Endothelial cell of umbilical vein (primary cell): ENCODE measurements at regions not wholly inside any gene's neighbourhood (a gene's known extent, or its start where the extent isn't known, plus 50 kb on each side); places are given as distances from the start of the nearest gene placed in this dataset.

Source experiments
- BruUV-seq: library from RNA; stranded (reverse); fragments of 400-500 nt; replicated peaks from 2 replicates; lab custom pipeline; 2021; lab: Mats Ljungman, UMichigan
- CTCF ChIA-PET: fragments of 300-600, 350-600 bp; sonication (Branson Sonifier 250); formaldehyde crosslinking; loops from one replicate; lab custom pipeline; 2021; ENCODE audit warnings: antibody characterized with exemption, inconsistent platforms; lab: Charles Lee
- POLR2A ChIA-PET: fragments of 300-600, 350-600 bp; sonication (Branson Sonifier 250); formaldehyde crosslinking; loops from one replicate; lab custom pipeline; 2021; ENCODE audit warnings: antibody characterized with exemption, inconsistent platforms; lab: Charles Lee
- DNase-seq: peaks from one replicate; pipeline ENCODE4 v3.0.0-alpha.2; 2011; ENCODE audit warnings: low read depth, low spot score
- FAIRE-seq: peaks from 2 replicates; lab custom pipeline; 2011; peaks lifted over from hg19 to GRCh38; lab: Jason Lieb, UNC
- H2AFZ ChIP-seq: 2 replicates; pipeline ENCODE4 v1.6.0; 2012; ENCODE audit warnings: low read depth, low read length, control low read depth, inconsistent platforms
- H3K27ac ChIP-seq: 2 replicates; pipeline ENCODE4 v1.5.1; 2011; ENCODE audit warnings: low read depth, mild to moderate bottlenecking, control low read depth, low read length, moderate library complexity; ENCODE audit not compliant: insufficient read depth
- H3K27me3 ChIP-seq, 2 experiments: 2 replicates each; pipeline versions ENCODE4 v1.6.0 to v1.6.1; 2011; ENCODE audit warnings: low read length in 2 of 2, mixed read lengths in 1 of 2; ENCODE audit not compliant: control insufficient read depth in 2 of 2, insufficient read depth in 2 of 2
- H3K36me3 ChIP-seq, 2 experiments: 2 replicates in 1 of 2; 3 replicates in 1 of 2; pipeline ENCODE4 v1.5.1; 2011; ENCODE audit warnings: low read length in 2 of 2, mild to moderate bottlenecking in 1 of 2, moderate library complexity in 1 of 2; ENCODE audit not compliant: control insufficient read depth in 2 of 2, insufficient read depth in 2 of 2; ENCODE audit errors: extremely low read depth in 1 of 2
- H3K4me1 ChIP-seq: 3 replicates; pipeline ENCODE4 v1.5.1; 2011; ENCODE audit warnings: mild to moderate bottlenecking, low read length; ENCODE audit not compliant: control insufficient read depth, insufficient read depth; ENCODE audit errors: extremely low read depth
- H3K4me2 ChIP-seq: 2 replicates; pipeline ENCODE4 v1.6.1; 2011; ENCODE audit warnings: low read length, control low read depth, mixed read lengths; ENCODE audit not compliant: insufficient read depth
- H3K4me3 ChIP-seq, 3 experiments: fragments of 200-600 bp in 1 of 3; sonication (generic), shearing (Covaris generic) in 1 of 3; replicated peaks in 1 of 3; 2 replicates each; pipeline ENCODE4 v1.5.1; 2011 to 2016; ENCODE audit warnings: control low read depth in 3 of 3, low read length in 3 of 3, mild to moderate bottlenecking in 2 of 3, inconsistent platforms in 1 of 3, low read depth in 1 of 3, moderate library complexity in 1 of 3; ENCODE audit not compliant: insufficient read depth in 1 of 3
- H3K79me2 ChIP-seq: 2 replicates; pipeline ENCODE4 v1.6.0; 2012; ENCODE audit warnings: low read length, inconsistent platforms; ENCODE audit not compliant: control insufficient read depth, insufficient read depth
- H3K9ac ChIP-seq: replicated peaks from 2 replicates; pipeline ENCODE3; 2011; ENCODE audit warnings: low read length, control low read depth; ENCODE audit not compliant: insufficient read depth; ENCODE audit errors: extremely low read depth
- H3K9me1 ChIP-seq: replicated peaks from 3 replicates; pipeline ENCODE4 v1.6.0; 2011; ENCODE audit warnings: mild to moderate bottlenecking, low read length; ENCODE audit not compliant: control insufficient read depth, insufficient read depth; ENCODE audit errors: extremely low read depth
- H3K9me3 ChIP-seq: replicated peaks from 2 replicates; pipeline ENCODE4 v1.5.1; 2012; ENCODE audit warnings: low read length, inconsistent platforms; ENCODE audit not compliant: control insufficient read depth, insufficient read depth
- H4K20me1 ChIP-seq: replicated peaks from 2 replicates; pipeline ENCODE3; 2011; ENCODE audit warnings: mild to moderate bottlenecking, low read length; ENCODE audit not compliant: control insufficient read depth, insufficient read depth; ENCODE audit errors: extremely low read depth
- EZH2 ChIP-seq: IDR thresholded peaks from 2 replicates; pipeline ENCODE4 v1.6.1; 2012; ENCODE audit warnings: borderline replicate concordance, low read depth, mild to moderate bottlenecking, moderate library complexity, low read length, inconsistent platforms; ENCODE audit not compliant: severe bottlenecking
- FOS ChIP-seq: IDR thresholded peaks from 2 replicates; pipeline ENCODE4 v1.6.1; 2011; ENCODE audit warnings: mild to moderate bottlenecking, low read length, moderate library complexity, borderline replicate concordance; ENCODE audit not compliant: insufficient read depth
- GATA2 ChIP-seq: IDR thresholded peaks from 2 replicates; pipeline ENCODE4 v1.7.0; 2011; ENCODE audit warnings: low read depth, mild to moderate bottlenecking, moderate library complexity, mixed read lengths, low read length; ENCODE audit not compliant: insufficient read length, insufficient read depth
- JUN ChIP-seq: IDR thresholded peaks from 2 replicates; pipeline ENCODE4 v1.6.1; 2011; ENCODE audit warnings: borderline replicate concordance, low read depth; ENCODE audit not compliant: insufficient read length, insufficient read depth
- MYC ChIP-seq: IDR thresholded peaks from one replicate; pipeline ENCODE4 v1.6.1; 2011; ENCODE audit warnings: mild to moderate bottlenecking, low read depth, low read length
- POLR2A ChIP-seq: IDR thresholded peaks from 2 replicates; pipeline ENCODE4 v1.6.1; 2012; ENCODE audit warnings: low read depth, mild to moderate bottlenecking, control low read depth, low read length
- POLR2AphosphoS5 ChIP-seq: IDR thresholded peaks from 2 replicates; pipeline ENCODE4 v1.6.1; 2012; ENCODE audit warnings: low read depth, mild to moderate bottlenecking, control low read depth, low read length, moderate library complexity; ENCODE audit not compliant: insufficient read depth
- dilution Hi-C: fragments of 300-500 bp; cut with MboI; formaldehyde crosslinking; loops from one replicate; pipeline ENCODE4 v1.15.0; 2019; ENCODE audit warnings: low sequenced_read_pairs; ENCODE audit not compliant: extremely low pct_ligation_motif_present
- intact Hi-C: fragments of 100-400 bp; cut with micrococcal nuclease; formaldehyde crosslinking; loops from one replicate; pipeline ENCODE4 v1.10.0; 2022
- TF ChIP-seq, protein P1 (sequence below): IDR thresholded peaks from 2 replicates; pipeline ENCODE4 v1.6.1; 2011; ENCODE audit not compliant: insufficient read depth, insufficient read length
- TF ChIP-seq, protein P2 (sequence below), 2 donors: IDR thresholded peaks; 1 replicate in 1 of 2; 2 replicates in 1 of 2; pipeline ENCODE4 v1.5.1; 2011; ENCODE audit warnings: low read length in 2 of 2, mild to moderate bottlenecking in 2 of 2, moderate library complexity in 2 of 2, control low read depth in 1 of 2, inconsistent platforms in 1 of 2, low read depth in 1 of 2; ENCODE audit not compliant: insufficient read depth in 1 of 2; ENCODE audit errors: extremely low read depth in 1 of 2

DNA sequence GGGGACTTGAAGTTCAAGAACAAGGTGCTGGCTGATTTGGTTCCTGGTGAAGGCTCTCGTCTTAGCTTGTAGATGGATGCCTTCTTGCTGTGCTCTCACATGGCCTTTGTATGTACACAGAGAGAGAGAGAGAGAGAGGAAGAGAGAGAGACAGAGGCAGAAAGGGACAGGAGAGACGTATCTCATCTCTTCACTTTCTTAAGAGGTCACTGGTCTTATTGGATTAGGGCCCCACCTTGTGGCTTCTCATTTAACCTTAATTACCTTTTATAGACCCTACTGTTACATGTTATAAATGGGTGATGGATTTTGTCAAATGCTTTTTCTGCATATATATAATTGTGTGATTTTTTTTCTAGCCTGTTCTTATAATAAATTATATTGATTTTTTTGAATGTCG, 1444.2 kb downstream of the ADGRL3 start:
- DNase-seq (no peak), FAIRE-seq (no peak)
- Histone ChIP-seq H3K4me2 (no peak overlapping the region), H3K4me1 (no peaks in the 10 kb centered on the region), H3K9me3 (no peaks in the 10 kb centered on the region), H3K27ac (no peak overlapping the region), H3K9me1 (no peaks in the 10 kb centered on the region), H3K4me3 (no peak overlapping the region), H3K36me3 (no peaks in the 10 kb centered on the region), H3K9ac (no peak overlapping the region), H2AFZ (no peak overlapping the region), H4K20me1 (no peaks in the 10 kb centered on the region), H3K27me3 (no peaks in the 10 kb centered on the region), H3K79me2 (no peaks in the 10 kb centered on the region)
- dilution Hi-C loops = no loop called here
- POLR2A ChIA-PET = no interaction called here
- CTCF ChIA-PET = no interaction called here
- TF ChIP-seq MYC (no peak), JUN (no peak), GATA2 (no peak), POLR2AphosphoS5 (no peak), FOS (no peak), POLR2A (no peak), EZH2 (no peak)
- TF ChIP-seq, protein P1, sequence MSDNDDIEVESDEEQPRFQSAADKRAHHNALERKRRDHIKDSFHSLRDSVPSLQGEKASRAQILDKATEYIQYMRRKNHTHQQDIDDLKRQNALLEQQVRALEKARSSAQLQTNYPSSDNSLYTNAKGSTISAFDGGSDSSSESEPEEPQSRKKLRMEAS = no peak
- TF ChIP-seq, protein P2, sequence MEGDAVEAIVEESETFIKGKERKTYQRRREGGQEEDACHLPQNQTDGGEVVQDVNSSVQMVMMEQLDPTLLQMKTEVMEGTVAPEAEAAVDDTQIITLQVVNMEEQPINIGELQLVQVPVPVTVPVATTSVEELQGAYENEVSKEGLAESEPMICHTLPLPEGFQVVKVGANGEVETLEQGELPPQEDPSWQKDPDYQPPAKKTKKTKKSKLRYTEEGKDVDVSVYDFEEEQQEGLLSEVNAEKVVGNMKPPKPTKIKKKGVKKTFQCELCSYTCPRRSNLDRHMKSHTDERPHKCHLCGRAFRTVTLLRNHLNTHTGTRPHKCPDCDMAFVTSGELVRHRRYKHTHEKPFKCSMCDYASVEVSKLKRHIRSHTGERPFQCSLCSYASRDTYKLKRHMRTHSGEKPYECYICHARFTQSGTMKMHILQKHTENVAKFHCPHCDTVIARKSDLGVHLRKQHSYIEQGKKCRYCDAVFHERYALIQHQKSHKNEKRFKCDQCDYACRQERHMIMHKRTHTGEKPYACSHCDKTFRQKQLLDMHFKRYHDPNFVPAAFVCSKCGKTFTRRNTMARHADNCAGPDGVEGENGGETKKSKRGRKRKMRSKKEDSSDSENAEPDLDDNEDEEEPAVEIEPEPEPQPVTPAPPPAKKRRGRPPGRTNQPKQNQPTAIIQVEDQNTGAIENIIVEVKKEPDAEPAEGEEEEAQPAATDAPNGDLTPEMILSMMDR (IDR thresholded peaks at IDR 0.05; ENCODE audit: extremely low read depth in 1 of 2, insufficient read depth in 1 of 2, low read depth in 1 of 2, low read length in 2 of 2) = no peak
- intact Hi-C loops = no loop called here
- no TSS peak for BruUV-seq
